ENCODE measurements at regions not wholly inside any gene's neighbourhood (a gene's known extent, or its start where the extent isn't known, plus 50 kb on each side); places are given as distances from the start of the nearest gene placed in this dataset.

GRCh38 chr17:55644346-55644745 lies 78.3 kb downstream of the TMEM100 start:
- Histone ChIP-seq H3K36me3 (no peaks in the 10 kb centered on the region), H3K27me3 (peaks cover 0 to 39% (median 0%) of the 10 kb centered on the region in 9 donors), H3K4me3 (no peak overlapping the region), H3K27ac (no peak overlapping the region), H3K4me1 (peaks cover 0 to 12% (median 0%) of the 10 kb centered on the region in 12 donors), H3K9me3 (no peaks in the 10 kb centered on the region)
- no peak for TF ChIP-seq CTCF (IDR thresholded peaks at IDR 0.05)
- no peak for TF ChIP-seq POLR2A (IDR thresholded peaks at IDR 0.05)
- ATAC-seq = no peak
- WGBS, 4 donors = 80 to 85% (median 81%) methylated on average over 5 of the region's 5 CpGs
- intact Hi-C loops (cut with DNase I) = loop anchor here in 6 of 10 donors (5.0 to 10.0 kb wide), 4 partner anchors 73 to 130 kb away; no protein-coding TSS in a partner anchor
- no peak for DNase-seq

GRCh38 chr17:55642741-55643140 lies 79.9 kb downstream of the TMEM100 start:
- Histone ChIP-seq H3K27me3 (peaks cover 0 to 38% (median 0%) of the 10 kb centered on the region in 9 donors), H3K9me3 (no peaks in the 10 kb centered on the region), H3K27ac (no peak overlapping the region), H3K4me3 (no peak overlapping the region), H3K4me1 (peaks cover 0 to 12% (median 0%) of the 10 kb centered on the region in 12 donors), H3K36me3 (no peaks in the 10 kb centered on the region)
- WGBS, 4 donors = 65 to 80% (median 75%) methylated on average over 1 of the region's 1 CpG
- DNase-seq = no peak
- ATAC-seq = no peak
- intact Hi-C loops (cut with DNase I) = loop anchor here in 7 of 10 donors (1.0 to 10.0 kb wide), 6 partner anchors 75 to 132 kb away; no protein-coding TSS in a partner anchor
- TF ChIP-seq POLR2A (IDR thresholded peaks at IDR 0.05) (no peak), CTCF (IDR thresholded peaks at IDR 0.05) (no peak)

- 6 to 17% (median 8%) methylated on average over 3 of the region's 3 CpGs for WGBS, 4 donors
- Histone ChIP-seq H3K27ac (no peak overlapping the region), H3K27me3 (peaks cover 0 to 38% (median 0%) of the 10 kb centered on the region in 9 donors), H3K36me3 (no peaks in the 10 kb centered on the region), H3K9me3 (no peaks in the 10 kb centered on the region), H3K4me1 (peaks cover 0 to 12% (median 0%) of the 10 kb centered on the region in 12 donors), H3K4me3 (no peak overlapping the region)
- intact Hi-C loops (cut with DNase I) = loop anchor here in 8 of 10 donors (1.0 to 10.0 kb wide), 6 partner anchors 76 to 133 kb away; no protein-coding TSS in a partner anchor
- DNase-seq (peak; percentile 61 to 74 (median 67)), ATAC-seq (peak in 3 of 4 donors; percentile 56 to 82 (median 71))
- TF ChIP-seq CTCF (IDR thresholded peaks at IDR 0.05) = peak; percentile 42 to 71 (median 57)
- no peak for TF ChIP-seq POLR2A (IDR thresholded peaks at IDR 0.05)
These were observed 81.0 kb downstream of the TMEM100 start for GRCh38 chr17:55641676-55642081.

- intact Hi-C loops (cut with DNase I) = loop anchor here in 3 of 10 donors (2.0 to 10.0 kb wide), 3 partner anchors 112 to 214 kb away; partner anchors contain the start of gene MMD (in 1 of the 3)
- H3K4me1 ChIP-seq = peaks cover 0 to 30% (median 7%) of the 10 kb centered on the region in 12 donors
- no peak for TF ChIP-seq CTCF (IDR thresholded peaks at IDR 0.05)
- TF ChIP-seq POLR2A (IDR thresholded peaks at IDR 0.05) = no peak
- WGBS, 4 donors = 50 to 54% (median 52%) methylated on average over 4 of the region's 4 CpGs
- peak in 2 of 4 donors; percentile 30 to 36 for ATAC-seq
- peaks cover 0 to 21% (median 0%) of the 10 kb centered on the region in 9 donors for H3K27me3 ChIP-seq
- H3K36me3 ChIP-seq = no peaks in the 10 kb centered on the region
- no peaks in the 10 kb centered on the region for H3K9me3 ChIP-seq
- no peak for DNase-seq
- no peak overlapping the region for H3K27ac ChIP-seq
- no peak overlapping the region for H3K4me3 ChIP-seq
These were observed 83.6 kb downstream of the TMEM100 start for GRCh38 chr17:55639096-55639495.
